Bone marrow (tissue), 2 donors: ENCODE measurements at regions not wholly inside any gene's neighbourhood (a gene's known extent, or its start where the extent isn't known, plus 50 kb on each side); places are given as distances from the start of the nearest gene placed in this dataset.

Experiments
- DNase-seq, 2 donors: peaks; one replicate each; lab custom pipeline; 2025; lab: John Stamatoyannopoulos, UW

GRCh38 chr2:12168791-12169388 is 422.5 kb downstream of the LPIN1 start:
- DNase-seq: peak in 1 of 2 donors; percentile 2

DNA sequence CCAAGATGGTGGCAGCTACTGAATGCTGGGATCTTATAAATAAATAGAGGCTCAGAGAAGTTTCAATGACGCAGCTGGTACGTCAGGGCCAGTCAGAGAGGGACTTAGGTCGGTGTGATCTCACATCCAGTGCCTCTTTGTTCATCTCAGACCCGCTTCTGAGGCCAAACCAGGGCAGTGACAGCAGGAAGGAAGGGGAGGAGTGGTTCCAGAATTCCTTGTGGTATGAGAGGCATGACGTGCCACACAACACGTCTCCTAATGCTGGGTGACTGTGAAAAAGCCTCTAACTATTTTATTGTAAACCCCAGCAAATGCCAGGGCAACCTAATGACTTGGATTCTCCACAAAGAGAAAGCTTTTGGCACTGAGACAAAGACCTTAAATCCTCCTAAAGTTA is 423.3 kb downstream of the LPIN1 start:
- DNase-seq: peak in 1 of 2 donors; percentile 60

- no peak for DNase-seq
Observed at GRCh38 chr2:12170121-12170520, 423.7 kb downstream of the LPIN1 start.

- DNase-seq: no peak
Observed at GRCh38 chr2:12173271-12173942, 427.0 kb downstream of the LPIN1 start.

GRCh38 chr2:12173943-12174340 is 427.5 kb downstream of the LPIN1 start:
- DNase-seq: no peak

GRCh38 chr2:12175323-12175722 is 428.9 kb downstream of the LPIN1 start:
- DNase-seq: no peak

DNA sequence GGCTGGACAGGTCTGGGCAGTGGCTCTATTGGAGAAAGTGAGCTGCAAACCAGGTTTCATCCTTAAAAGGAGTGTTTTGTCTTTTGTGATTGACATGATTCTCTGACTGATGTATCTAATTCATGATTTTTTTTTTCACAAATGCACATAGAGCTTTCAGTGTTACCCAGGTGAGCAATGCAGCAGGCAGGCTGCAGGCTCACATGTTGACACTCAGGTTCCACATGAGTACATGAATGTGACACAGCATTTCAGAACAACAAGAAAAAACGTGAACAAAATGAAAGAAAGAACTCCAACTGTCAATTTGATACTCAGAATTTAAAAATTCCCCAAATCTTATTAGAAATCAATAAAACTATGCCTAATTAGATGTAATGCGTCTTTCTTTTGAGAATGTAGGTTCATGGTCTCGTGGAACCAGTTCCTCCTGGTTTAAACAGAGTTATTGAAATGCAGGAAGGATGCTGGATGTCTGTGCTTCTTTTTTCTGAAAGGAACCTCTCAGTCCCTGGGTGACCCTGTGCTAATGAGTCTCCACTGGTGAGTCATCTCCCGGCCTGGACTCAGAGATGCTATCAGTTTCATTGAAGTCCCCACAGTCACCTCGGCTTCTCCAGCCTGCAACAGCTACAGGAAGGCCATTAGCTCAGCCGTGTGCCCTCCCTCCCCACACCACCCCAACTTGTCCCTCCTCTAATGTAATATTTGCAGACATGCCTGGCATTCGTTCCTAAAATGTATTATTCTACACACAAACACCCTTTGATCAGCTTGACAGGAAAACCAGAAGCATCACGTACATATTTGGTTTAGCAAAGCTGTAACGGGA is 430.4 kb downstream of the LPIN1 start:
- DNase-seq: peak in 1 of 2 donors; percentile 62

- no peak for DNase-seq
Observed at GRCh38 chr2:12177455-12178288, 431.2 kb downstream of the LPIN1 start.

GRCh38 chr2:12178289-12179080 is 432.1 kb downstream of the LPIN1 start:
- DNase-seq: no peak

DNA sequence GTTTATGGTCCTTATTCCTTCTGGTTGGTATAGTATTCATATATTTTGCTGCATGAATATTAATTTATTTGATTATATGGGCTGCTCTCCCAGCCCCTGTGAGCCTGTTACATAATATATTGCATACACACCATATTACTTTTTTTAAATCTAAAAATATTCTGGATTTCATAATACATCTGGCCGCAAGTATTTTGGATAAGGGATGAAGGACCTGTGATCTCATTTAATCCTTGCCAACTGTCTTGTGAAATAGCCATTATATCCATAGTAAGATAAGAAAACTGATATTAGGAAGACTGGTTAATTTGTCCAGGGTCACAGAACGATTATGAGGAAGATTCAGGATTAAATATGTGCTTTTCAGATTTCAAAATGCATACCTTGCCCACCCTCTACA is 433.6 kb downstream of the LPIN1 start:
- DNase-seq: no peak

DNA sequence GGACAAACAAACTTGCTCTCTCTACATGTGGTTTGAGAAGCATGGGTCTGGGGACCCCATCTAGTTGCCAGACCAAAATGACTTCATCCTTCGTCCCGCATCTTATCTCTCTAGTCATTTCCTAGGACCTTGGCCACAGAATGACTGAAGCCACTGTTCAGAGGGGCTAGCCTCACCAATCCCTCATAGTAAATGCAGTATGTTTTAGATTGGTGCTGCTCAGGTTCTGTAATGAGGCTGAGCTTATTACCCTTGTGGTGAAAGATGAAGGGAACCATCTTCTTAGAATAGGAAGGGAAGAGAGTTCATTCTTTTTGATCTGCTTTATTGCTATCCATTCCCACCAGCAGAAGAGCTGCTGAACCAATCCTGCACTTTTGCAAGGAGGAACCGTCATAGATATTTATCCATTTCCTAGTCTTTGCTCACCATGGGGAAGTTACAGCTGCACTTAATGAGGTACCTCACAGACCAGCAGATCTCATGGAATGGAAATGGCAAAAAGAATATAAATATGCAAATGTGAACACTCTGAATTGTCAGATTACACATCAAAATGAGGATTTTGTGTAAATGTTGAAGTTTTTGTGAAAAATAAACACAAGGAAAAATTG is 436.7 kb downstream of the LPIN1 start:
- no peak for DNase-seq

DNA sequence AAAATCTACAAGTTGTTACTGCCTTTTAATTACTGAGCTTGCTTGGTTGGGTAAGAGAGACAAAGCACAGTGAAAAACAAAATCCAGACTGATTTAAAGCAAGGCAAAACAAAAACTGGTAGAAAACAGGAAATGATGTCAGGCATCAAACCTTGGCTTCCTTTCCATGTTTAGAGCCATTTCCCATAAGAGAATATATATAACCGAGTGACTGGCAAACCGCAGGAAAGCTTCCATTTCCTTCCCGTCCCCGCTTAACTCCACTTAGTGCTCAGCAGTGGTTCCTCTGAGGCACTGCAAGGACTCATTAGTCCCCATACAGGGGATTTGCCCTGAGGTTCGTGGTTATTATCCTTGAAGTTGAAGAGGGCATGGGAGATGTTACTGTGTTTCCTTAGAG is 446.3 kb downstream of the LPIN1 start:
- peak in 1 of 2 donors; percentile 49 for DNase-seq

GRCh38 chr2:12194968-12195367 is 448.5 kb downstream of the LPIN1 start:
- no peak for DNase-seq

DNA sequence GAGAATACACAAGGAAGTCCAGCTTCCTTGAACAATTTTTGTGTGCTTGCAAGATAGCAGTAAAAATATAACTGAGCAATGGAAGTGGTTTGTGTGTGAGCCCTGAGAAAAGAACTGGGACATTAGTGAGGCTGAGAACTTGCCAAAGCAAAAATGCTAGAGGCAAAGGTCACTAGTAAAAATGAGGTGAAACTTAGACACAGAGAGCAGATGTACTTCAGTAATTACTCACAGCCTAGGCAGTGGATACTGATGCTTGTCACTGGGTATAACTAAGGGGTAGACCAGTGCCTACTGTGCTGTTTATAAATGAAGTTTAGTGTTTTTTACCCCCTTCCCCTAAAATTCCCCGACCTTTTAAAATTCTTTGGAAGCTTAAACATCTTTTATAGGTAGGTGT is 450.1 kb downstream of the LPIN1 start:
- no peak for DNase-seq

GRCh38 chr2:12197133-12197532 is 450.7 kb downstream of the LPIN1 start:
- DNase-seq: no peak

DNA sequence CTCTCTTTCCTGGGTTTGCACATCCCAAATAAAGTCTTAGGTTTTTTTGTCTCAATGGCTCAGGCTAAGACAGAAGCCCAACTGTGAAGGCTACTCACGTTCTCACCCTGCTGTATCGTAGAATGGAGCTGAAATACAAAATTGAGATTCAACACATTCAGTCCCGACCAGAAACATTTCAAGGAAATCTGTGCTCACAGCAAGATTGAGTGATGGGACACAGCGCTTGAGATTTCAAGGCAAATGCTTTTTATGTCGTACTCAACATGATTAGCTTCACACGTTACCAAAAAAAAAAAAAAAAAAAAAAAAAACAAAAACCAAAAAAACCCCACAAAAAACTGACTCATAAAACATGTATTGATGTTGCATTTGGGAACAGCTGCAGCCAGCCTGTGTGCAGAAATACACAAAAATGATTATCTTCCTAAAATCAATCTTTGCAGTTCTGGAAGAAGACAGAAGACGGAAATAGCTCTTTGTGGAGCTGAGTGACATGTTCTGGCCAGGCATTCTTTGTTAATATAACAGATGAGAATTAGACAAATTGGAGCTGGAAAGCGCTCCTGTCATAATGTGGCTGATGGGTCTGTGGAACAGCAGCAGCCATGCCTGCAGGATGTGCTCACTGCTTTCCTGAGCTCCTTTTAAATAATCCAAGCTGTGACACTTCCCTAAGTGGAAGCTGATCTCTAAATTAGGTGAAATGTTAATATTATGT is 453.2 kb downstream of the LPIN1 start:
- DNase-seq: no peak

GRCh38 chr2:12201369-12201768 is 454.9 kb downstream of the LPIN1 start:
- DNase-seq: peak in 1 of 2 donors; percentile 51

- DNase-seq: no peak
Observed at GRCh38 chr2:12202313-12203075, 456.1 kb downstream of the LPIN1 start.

GRCh38 chr2:12203528-12203927 is 457.1 kb downstream of the LPIN1 start:
- no peak for DNase-seq
